ENCODE measurements at regions not wholly inside any gene's neighbourhood (a gene's known extent, or its start where the extent isn't known, plus 50 kb on each side); places are given as distances from the start of the nearest gene placed in this dataset.

DNA sequence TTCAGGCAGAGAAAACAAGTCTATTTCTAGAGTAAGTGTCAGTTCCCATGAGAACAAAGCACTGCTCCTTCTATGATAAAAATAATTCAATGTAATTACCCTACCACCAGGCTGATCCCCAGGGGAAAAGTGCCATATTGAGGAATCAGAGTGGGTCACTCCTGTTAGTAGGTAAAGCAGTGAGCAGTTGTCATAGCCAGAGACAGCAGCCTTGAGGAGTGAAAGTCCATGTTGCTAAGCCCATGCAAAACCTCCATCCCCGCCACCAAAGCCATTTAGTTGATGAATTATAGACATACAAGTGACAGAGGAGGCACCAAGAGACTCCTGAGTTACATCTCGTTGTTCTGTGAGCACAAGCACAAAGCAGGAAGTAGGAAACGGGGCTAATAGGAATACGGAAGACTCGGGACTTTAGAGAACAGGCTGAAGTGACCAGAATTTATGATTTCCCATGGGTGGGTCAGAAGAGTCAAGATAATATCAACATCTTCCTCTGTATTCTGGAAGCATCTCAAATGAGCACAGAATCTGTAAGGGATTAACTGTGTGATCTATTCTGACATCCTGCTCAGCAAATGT, 197.9 kb downstream of the MAFB start:
- no peak for DNase-seq

DNA sequence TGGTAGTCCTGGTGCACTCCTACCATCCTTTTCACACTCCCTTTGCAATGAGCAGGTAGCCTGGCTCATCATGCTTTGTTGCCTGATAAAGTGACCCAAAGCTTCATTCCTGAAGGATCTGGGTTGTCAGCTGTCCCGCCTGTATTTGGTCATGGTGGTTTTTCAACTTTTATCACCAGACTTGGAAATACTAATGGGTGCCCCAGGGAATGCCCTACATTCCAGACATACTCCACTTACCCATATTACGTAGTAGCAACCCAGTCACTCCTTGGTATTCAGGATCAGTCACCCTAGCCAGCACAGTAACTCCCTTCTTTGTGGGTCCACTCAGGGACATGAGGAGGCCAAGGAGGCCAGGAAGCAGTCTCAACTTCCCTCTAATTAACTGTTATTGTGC, 199.2 kb downstream of the MAFB start:
- no peak for DNase-seq

DNA sequence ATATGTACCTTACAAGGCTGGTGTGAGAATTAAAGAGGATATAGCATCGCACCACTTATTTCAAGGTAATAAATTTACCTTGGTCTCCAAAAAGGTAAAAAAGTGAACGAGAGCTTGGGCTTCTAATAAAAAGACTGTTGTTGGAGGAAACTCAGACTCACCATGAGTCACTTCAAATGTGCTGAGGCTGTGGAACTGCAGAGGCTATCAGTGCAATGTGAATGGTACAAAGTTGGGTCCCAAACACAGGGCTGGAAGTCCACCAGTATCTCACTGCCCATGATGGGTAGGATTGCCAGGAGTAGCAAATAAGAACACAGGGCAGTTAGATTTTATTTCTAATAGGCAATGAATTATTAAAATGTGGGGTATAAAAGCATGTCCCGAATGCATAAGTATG, 200.6 kb downstream of the MAFB start:
- no peak for DNase-seq

DNA sequence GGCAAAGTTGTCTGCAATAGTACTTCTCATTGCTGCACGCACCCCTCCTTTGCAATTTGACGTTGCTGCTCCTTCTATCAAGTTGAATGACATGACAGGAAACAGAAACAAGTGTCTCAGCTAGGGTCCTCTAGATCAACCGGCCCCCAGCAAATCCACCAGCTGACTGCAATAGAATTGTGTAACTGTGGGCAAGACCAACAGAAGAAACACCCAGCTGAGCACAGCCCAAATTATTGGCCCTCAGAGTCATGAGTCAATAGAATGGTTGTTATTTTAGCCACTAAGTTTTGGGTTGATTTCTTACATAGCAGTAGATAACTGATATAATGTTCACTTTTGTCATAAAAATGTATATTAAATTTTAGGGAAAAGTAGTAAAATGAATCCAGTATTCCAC, 202.7 kb downstream of the MAFB start:
- DNase-seq: no peak

DNA sequence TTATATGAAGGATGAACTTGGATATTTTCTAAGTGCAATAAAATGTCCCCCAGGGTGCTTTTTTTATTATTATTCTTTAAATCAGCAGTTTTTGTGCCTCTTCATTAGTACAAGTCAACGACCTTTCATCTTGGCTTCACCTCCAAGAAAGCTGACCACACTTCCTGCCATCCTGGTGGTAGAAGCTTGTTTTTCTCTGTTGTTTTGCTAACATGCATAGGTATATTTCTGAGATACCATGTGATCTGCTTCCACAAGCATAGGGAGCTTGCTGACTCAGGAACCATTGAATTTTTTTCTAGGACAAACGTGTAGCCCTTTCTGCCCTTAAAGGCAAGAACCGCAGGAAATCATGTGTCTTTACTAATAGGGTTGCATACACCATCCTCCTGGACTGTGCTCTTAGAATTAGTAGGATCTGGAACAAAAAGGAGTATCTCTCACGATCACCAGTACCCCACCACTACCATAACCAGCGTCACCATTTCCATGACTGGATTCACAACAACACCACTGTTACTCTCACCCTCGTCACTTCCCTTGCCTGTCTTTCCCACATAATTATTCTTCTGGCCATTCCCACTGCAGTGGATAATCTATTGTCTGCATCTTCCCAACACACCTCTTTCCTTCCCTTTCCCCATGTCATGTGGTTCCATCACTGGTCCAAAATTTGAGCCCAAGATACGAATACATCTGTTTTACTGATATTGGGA, 207.1 kb downstream of the MAFB start:
- DNase-seq: no peak

DNA sequence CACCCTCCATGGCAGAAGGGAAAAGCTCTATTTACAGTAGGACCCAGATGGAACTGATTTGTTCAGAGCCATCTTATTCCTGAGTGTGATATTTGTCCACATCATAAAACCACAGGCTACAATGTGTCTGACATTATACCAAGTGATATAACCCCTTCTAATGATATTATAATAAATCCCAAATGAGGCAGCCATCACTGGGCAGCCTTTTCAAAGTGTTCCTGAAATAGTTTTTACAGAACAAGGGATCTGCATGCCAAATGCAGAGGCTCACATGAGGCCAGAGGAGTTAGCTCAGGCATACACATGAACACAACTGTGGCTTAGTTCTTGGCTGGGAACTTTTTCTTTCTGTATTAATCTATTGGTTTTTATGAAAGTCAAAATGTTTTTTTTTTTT, 207.7 kb downstream of the MAFB start:
- no peak for DNase-seq

DNA sequence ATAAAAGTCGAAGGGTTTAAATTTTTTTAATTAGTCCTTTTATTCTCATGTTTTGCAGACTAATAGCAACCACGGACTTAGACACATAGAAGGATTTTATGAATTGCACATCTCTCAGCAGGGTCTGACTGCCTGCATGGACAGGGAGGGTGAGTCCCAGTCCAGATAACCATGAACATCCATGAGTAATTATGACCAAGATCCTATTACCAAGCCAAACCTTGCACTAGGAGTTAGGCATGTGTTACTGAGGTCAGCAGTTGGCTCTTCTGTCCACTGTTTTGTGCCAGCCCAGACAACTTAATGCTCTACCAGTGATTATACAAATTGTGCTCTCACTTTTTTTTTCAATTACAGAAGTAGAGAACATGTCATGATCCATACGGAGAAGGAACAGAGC, 211.2 kb downstream of the MAFB start:
- DNase-seq: no peak

DNA sequence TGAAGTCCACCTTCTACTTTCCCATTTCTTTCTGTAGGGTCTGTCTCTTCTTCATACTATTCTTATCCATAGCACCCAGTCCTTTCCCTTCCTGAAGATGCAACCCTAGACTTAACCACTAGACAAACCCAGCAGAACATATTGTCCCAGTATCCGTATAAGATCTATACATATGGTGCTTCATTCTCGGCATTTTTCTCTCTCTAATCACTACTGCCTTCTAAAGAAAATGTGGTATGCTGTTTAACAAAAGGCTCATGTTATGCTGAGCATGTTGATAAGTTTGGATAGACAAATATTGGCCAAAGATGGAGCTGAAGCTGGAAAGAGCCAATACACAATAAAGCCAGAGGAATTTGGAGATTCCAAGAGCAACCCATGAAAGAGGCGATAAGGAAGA, 212.6 kb downstream of the MAFB start:
- no peak for DNase-seq

DNA sequence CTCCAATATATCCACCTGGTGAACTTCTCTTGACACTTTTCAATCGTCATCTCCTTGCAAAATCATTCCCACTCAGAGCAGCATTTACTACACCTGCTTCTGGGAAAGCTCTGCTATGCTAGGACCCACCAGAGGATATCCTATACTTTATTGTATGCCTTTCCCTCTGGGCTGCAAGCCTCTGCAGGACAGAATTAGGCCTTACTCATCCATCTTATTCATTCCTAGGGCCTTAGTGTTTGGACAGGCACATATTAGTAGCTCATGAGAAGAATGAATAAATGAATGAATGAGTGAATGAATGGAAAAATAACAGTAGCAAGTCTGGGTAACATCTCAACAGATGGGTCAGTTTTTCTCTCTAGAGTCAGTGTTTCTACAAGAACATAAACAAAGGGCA, 216.1 kb downstream of the MAFB start:
- no peak for DNase-seq

DNA sequence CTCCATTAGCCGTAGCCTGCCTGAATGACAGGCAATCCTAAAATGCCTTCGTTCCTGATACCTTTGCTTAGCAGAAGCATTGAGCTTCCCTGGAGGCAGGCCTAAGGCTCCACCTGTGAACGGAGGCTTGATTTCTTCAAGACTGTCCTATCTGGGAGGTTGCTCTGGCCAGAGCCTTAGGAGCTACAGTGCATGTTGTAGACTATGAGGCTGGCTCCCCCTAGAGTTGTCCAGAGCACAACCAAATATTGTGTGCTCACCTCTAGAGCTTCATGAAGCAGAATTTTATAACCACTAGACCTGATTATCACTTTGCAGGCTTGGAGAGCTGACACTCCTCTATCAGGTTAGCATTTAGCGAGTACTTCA, 217.8 kb downstream of the MAFB start:
- DNase-seq: no peak

DNA sequence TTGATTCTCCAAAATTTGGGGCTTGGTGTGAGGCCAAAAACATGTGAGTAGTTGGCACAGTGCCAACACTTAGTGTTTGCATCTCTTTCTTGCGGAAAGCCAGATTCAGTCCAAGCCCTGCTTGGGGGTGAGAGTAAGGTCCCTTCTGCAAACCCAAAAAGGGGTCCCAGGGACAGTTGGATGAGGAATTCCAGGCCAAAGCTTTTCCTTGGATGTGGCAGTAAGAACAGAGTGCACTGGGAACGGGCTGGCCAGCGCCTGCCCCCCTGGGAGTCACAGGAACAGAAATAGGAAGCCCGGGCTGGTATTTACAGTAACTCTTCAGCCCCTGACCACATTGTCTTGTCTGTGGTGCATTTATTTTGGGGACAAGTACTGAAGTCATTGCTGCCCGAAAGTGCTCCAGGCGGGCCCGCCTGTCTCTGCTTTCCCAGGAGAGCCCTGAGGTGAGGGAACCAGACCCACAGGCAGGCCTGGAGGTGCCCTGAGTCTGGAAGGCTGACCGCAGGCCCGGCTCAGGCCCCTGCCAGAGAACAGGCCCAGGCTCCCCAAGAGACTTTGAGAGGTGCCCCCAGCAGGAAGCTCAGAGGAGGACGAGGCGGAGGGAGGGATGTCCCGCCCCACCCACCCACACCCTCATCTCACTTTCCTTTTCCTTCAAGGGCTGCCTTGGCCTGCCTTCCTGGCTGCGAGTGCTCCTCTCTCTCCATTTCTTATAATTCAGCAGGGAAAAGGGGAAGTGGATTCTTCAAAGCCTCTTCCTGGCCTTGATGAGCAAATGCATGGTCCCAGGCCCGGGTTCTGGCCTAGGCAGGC, 218.4 kb downstream of the MAFB start:
- DNase-seq: no peak

DNA sequence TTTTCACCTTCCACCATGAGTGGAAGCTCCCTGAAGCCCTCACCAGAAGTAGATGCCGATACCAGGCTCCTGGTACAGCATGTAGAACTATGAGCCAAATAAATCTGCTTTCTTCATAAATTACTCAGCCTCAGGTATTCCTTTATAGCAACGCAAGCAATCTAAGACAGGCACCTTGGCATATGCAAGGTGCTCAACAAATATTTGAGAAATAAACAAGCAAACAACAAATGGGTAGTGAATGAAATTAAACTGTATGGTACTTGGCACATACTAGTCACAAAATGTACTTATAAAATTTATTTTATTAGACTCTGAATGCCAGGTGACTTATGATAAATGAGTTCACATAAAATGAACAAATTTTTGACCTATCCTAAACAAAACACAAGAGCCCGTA, 220.3 kb downstream of the MAFB start:
- no peak for DNase-seq

DNA sequence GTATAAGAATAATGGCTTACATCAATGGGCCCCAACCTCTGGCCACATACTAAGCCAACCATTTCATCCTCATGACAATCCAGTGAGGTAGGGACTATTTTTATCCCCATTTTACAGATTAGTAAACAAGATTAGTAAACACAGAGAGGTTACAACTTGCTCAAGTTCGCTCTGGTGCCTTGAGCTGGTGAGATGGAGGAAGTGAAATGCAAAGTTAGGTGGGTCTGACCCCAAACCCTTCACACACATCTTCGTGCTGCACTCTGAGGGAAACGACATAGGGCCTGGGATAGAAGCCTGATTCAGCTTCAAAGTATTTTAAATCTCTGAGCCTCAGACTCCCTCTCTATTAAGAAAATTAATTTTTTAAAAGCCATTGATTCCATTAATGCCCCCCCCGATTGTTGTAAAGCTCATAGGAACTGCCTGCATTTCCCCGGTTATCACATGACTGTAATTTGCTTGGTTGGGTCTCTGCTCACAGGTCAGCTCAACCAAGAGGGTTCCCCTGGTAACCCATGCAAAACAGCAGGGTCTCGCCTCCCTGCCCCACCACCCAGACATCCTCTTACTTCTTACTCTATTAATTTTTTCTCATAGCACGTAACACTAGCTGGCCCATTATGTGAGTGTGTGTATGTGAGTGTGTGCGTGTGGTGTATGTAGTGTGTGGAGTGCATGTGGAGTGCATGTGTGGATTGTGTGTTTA, 221.2 kb downstream of the MAFB start:
- no peak for DNase-seq

DNA sequence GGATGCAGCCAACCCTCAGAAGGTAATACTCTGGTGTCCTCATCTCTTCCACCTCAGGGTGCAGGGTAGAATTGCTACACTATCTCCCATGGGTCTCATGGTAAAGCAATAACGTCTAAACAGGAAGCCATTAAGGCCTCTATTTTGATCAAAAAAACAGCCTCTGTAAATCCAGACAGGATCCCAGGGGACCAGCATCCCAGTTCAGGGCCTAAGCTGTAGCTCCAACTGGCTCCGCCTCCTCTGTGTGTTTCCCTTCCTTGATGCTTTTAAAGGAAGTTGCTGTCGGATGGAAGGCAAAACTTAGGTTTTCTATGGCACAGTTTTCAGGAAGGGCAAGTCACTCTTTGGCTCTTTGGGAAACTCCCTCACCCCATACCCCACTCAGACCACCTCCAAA, 222.0 kb downstream of the MAFB start:
- DNase-seq: no peak

DNA sequence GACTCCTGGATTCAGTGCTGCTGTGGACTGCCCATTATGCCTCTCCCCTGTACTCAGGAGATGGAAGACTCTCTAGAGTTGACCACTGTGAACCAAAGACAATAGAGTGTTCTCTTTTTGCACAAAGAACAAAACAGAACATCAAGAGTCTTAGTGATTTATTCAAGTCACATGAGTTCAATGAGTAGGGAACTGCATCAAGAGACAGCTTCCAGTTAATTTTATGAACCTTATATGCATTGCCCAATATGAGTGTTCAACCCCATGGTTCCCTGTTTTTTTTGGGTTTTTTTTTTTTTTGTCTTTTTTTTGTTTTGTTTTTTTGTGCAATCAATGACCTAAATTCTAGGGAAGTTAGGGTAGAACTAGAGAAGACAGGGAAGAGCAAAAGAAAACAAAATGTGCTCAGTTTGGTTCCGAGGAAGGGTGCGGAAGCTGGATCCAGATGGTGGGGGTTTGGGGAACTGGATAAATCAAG, 224.3 kb downstream of the MAFB start:
- DNase-seq: no peak

DNA sequence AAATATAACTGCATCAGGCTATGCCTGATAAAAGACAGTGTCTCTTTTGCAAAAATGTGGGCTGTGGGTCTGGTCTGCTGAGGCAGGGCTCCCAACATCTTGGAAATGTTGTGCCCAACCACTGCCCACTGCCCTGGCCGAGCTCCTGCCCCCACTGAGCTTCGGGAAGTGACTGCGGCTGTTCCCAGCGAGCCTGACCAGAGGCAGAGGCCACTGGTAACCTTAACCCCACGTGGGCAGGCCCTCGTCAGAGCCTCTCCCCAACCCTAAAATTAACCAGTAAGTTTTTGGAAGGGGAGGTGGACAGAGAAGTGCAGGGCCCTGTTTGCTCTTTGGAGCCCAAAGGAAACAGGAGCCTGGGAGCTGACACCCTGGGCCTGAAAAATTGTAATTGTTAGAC, 225.9 kb downstream of the MAFB start:
- DNase-seq: no peak

DNA sequence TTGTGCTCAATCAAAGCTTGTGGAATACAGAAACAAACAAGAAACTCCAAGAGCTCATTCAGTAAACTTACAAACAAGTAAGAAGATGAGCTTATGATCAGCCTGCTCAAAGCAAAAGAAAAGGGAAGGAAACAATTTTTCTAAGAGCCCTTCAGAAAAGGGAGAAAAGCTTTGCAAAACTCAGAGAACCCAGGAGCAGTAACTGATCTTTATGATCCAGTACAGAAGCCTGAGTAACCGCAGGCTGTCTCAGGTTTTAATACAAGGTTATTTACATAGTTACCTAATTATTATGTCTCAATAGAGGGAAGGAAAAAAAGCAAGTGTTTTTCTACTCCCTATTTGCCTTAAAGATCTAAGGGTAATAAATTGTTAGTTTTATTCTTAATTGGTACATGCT, 226.5 kb downstream of the MAFB start:
- no peak for DNase-seq

DNA sequence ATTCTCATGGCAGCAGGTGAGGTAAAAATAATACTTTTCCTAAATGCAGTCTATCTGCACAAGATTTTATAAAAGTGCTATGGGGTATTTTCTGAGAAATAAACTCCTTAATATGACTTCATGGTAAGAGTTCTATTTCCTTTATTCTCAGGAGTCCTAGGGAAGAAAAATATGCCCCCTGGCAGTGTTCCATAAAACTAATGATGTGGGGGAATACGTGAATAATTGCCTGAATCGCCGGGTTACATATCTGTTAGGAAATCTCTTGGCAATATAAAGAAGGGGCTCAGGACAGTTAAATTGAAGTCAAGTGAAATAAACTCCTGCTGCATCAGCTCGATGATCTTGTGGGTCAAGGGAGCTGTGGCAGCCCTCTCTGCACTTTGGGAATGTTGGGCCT, 229.7 kb downstream of the MAFB start:
- DNase-seq: no peak

DNA sequence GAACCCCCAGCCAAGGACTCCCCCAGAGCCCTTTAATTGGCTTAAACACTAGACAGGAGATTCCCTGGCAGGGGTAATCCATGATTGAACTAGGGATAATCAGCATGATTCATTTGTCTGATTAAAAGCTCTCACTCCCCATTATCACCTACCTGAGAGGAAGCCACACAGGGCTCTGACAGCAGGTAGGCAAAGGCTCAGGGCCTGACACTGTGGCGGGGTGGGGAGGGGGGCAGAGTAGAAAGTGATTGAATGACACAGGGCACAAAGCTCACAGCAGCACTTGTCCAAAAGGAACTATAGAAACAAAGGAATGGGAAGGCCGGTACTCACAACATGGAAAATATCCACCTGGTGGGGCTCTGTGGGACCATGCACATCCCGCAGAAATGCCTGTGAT, 231.6 kb downstream of the MAFB start:
- no peak for DNase-seq

DNA sequence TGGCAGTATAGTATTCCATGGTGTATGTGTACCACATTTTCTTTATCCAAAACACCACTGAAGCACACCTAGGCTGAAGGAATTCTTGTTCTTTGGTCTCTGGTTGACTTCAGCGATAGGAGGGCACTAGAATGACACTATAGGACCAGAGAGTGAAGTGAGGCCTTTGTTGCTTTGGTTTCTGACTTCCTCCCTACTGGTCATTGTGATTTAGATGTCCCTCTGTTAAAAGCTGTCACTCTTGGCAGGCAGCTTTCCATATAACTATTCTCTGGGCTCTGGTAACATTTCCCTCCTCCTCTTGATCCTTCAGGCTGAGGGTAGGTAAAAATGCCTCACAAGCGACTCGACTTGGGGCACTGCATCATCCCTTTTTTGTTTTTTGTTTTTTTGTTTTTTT, 236.3 kb downstream of the MAFB start:
- DNase-seq: no peak

DNA sequence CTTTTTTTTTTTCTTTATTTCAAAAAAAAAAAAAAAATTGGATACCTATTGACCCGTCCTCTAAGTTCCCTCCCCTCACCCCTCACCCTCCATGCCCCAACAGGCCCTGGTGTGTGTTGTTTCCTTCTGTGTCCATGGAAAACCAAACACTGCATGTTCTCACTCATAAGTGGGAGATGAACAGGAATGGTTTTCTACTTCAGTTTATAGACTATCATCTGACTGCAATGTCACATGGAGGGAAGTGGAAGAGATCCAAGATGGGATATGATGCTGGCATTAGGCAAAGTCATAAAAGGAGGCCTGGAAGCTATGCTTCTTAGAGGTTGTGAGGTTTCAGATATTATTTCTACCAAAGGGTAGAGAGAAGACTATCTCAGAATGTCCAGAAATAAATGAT, 237.5 kb downstream of the MAFB start:
- DNase-seq: no peak

DNA sequence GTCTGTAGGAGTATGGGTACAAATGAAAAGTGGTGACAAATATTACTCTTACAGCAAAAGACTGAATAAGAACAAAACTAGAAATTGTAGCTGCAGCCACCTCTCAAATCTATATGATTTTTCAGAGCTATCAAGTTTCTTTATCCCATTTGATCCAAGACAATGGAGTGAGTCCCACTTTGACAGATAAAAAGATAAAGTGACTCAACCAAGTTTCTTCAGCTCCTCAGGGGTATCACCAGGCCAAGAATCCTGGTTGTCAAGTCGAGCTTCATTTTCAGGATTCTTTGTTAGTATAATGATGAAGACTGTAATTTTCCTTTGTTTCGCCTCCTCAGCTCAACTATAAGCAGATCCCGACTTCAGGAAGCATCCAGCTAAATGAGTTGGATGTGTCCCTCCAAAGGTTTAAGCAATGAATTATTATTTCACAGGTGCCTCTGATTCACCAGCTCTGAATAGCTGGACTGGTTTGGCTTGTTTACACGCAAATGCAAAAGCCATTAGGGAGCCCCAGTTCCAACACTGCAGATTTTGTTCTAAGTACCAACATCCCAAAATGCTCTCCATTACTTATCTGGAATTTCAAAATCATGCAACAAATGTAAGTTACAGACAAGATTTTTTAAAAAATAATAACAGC, 238.9 kb downstream of the MAFB start:
- DNase-seq: no peak

Data from occipital lobe (tissue), 1 donor.